Sigmoid colon (tissue), 4 donors: ENCODE measurements at regions not wholly inside any gene's neighbourhood (a gene's known extent, or its start where the extent isn't known, plus 50 kb on each side); places are given as distances from the start of the nearest gene placed in this dataset.

Experiments
- POLR2AphosphoS5 ChIP-seq, 4 donors: sonication (generic); formaldehyde crosslinking; IDR thresholded peaks; one replicate each; pipeline ENCODE4 v1.6.1; 2017; ENCODE audit warnings: antibody characterized with exemption in 4 of 4
- TF ChIP-seq, protein P1 (sequence below), 4 experiments: fragments of 450-650 bp in 3 of 4; fragments of 200-600 bp in 1 of 4; IDR thresholded peaks; one replicate each; pipeline ENCODE4 v1.5.1; 2016 to 2019; ENCODE audit warnings: antibody characterized with exemption in 4 of 4, mild to moderate bottlenecking in 3 of 4, moderate library complexity in 2 of 4

DNA sequence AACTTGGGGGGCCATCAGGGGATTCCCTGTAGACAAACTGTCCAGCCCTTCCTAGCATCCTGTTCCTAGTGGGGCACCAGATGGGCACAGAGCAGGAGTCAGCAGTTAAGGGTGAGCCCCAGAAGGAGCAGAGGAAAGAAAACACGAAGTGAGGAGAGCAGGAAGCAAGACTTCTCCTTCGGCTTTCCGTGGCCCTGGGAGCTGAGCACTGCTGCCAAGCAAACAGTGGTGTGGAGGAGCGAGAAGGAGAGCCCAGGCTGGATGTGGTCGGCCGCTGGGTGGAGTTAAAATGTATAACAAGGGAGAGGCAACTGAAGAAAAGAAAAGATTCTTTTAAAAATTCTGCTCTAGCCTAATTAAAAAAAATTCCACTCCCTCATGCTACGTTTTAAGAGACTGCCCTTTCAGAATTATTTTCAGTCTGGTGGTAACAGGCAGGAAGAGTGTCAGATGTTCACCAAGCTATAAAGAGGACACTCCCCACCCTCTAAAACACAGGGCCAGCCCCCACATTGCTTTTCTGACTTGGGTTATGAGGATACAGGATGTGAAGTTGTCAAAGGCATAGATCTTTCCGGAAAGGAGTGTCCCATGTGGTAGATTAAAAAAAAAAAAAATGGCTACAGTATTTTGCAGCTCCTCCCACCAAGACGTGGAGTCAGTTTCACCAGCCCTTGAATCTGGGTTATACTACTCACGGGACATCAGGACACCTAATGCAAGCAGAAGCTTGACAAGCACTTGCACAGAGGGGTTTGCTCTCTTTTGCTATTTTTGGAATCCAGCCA, 74.9 kb upstream of the ZFHX3 start:
- TF ChIP-seq, protein P1, sequence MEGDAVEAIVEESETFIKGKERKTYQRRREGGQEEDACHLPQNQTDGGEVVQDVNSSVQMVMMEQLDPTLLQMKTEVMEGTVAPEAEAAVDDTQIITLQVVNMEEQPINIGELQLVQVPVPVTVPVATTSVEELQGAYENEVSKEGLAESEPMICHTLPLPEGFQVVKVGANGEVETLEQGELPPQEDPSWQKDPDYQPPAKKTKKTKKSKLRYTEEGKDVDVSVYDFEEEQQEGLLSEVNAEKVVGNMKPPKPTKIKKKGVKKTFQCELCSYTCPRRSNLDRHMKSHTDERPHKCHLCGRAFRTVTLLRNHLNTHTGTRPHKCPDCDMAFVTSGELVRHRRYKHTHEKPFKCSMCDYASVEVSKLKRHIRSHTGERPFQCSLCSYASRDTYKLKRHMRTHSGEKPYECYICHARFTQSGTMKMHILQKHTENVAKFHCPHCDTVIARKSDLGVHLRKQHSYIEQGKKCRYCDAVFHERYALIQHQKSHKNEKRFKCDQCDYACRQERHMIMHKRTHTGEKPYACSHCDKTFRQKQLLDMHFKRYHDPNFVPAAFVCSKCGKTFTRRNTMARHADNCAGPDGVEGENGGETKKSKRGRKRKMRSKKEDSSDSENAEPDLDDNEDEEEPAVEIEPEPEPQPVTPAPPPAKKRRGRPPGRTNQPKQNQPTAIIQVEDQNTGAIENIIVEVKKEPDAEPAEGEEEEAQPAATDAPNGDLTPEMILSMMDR (IDR thresholded peaks at IDR 0.05): no peak
- no peak for TF ChIP-seq POLR2AphosphoS5 (IDR thresholded peaks at IDR 0.05)
